Naive B cell (primary cell): ENCODE measurements at regions not wholly inside any gene's neighbourhood (a gene's known extent, or its start where the extent isn't known, plus 50 kb on each side); places are given as distances from the start of the nearest gene placed in this dataset.
"Not testable (repeated sequence)": the region's sequence is repeated elsewhere in the genome, so short reads cannot be mapped to it uniquely, and the experiment has no call there.

Experiments used
- ATAC-seq, 2 donors: fragments of 150-1000 bp; cut with Tn5 transposase; 2 replicates each; pipeline ENCODE4 v1.10.0; 2021; ENCODE audit warnings: low read depth in 2 of 2, mild to moderate bottlenecking in 2 of 2, moderate library complexity in 2 of 2
- DNase-seq: peaks from one replicate; pipeline ENCODE4 v3.0.0; 2022
- H3K27ac Mint-ChIP-seq, 6 donors: one replicate each; pipeline ENCODE4 v1.8.0; 2020 to 2022; ENCODE audit warnings: mild to moderate bottlenecking in 6 of 6, mixed read lengths in 6 of 6, moderate library complexity in 5 of 6, inconsistent platforms in 2 of 6
- H3K27me3 Mint-ChIP-seq, 3 donors: one replicate each; pipeline ENCODE4 v1.8.0; 2021 to 2022; ENCODE audit warnings: mixed read lengths in 3 of 3, mild to moderate bottlenecking in 1 of 3
- H3K36me3 Mint-ChIP-seq, 2 donors: one replicate each; pipeline ENCODE4 v1.8.0; 2020 to 2022; ENCODE audit warnings: mixed read lengths in 2 of 2, inconsistent platforms in 1 of 2, mild to moderate bottlenecking in 1 of 2
- H3K4me1 Mint-ChIP-seq, 3 donors: one replicate each; pipeline ENCODE4 v1.8.0; 2020 to 2022; ENCODE audit warnings: mixed read lengths in 3 of 3, inconsistent platforms in 1 of 3, mild to moderate bottlenecking in 1 of 3, moderate library complexity in 1 of 3
- H3K4me3 Mint-ChIP-seq, 8 donors: one replicate each; pipeline ENCODE4 v1.8.0; 2020 to 2022; ENCODE audit warnings: mild to moderate bottlenecking in 8 of 8, mixed read lengths in 8 of 8, moderate library complexity in 8 of 8, inconsistent platforms in 2 of 8
- H3K9me3 Mint-ChIP-seq, 7 donors: one replicate each; pipeline ENCODE4 v1.8.0; 2020 to 2022; ENCODE audit warnings: mixed read lengths in 7 of 7, mild to moderate bottlenecking in 5 of 7, inconsistent platforms in 2 of 7, moderate library complexity in 1 of 7

- ATAC-seq (no peak), DNase-seq (no peak)
- H3K4me1 Mint-ChIP-seq, result no peaks in the 10 kb centered on the region
- H3K4me3 Mint-ChIP-seq, result no peak overlapping the region
- H3K27ac Mint-ChIP-seq, result no peak overlapping the region
- peaks cover 7 to 22% (median 14%) of the 10 kb centered on the region in 7 donors for H3K9me3 Mint-ChIP-seq
- H3K36me3 Mint-ChIP-seq, result no peaks in the 10 kb centered on the region
- no peaks in the 10 kb centered on the region for H3K27me3 Mint-ChIP-seq
Measured at GRCh38 chr2:116987447-116987846, 827.0 kb upstream of the DDX18 start.

- no peak for DNase-seq
- Mint-ChIP-seq H3K36me3 (no peaks in the 10 kb centered on the region), H3K9me3 (peaks cover 3 to 19% (median 14%) of the 10 kb centered on the region in 7 donors), H3K4me3 (no peak overlapping the region), H3K4me1 (no peaks in the 10 kb centered on the region), H3K27me3 (no peaks in the 10 kb centered on the region), H3K27ac (no peak overlapping the region)
- ATAC-seq, result no peak
Measured at GRCh38 chr2:116988303-116988702, 826.2 kb upstream of the DDX18 start.

- Mint-ChIP-seq H3K27me3 (no peaks in the 10 kb centered on the region), H3K36me3 (no peaks in the 10 kb centered on the region), H3K4me1 (no peaks in the 10 kb centered on the region), H3K4me3 (no peak overlapping the region), H3K27ac (no peak overlapping the region), H3K9me3 (peaks cover 0 to 5% (median 0%) of the 10 kb centered on the region in 7 donors)
- ATAC-seq, result no peak
- no peak for DNase-seq
Measured at GRCh38 chr2:117019357-117019756, 795.1 kb upstream of the DDX18 start.

GRCh38 chr2:117027646-117028045 is 786.8 kb upstream of the DDX18 start:
- no peak overlapping the region for H3K4me3 Mint-ChIP-seq
- DNase-seq (no peak), ATAC-seq (no peak)
- no peaks in the 10 kb centered on the region for H3K27me3 Mint-ChIP-seq
- no peak overlapping the region for H3K27ac Mint-ChIP-seq
- no peaks in the 10 kb centered on the region for H3K4me1 Mint-ChIP-seq
- peaks cover 2 to 20% (median 14%) of the 10 kb centered on the region in 7 donors for H3K9me3 Mint-ChIP-seq
- H3K36me3 Mint-ChIP-seq, result no peaks in the 10 kb centered on the region

GRCh38 chr2:117028708-117029107 is 785.8 kb upstream of the DDX18 start:
- not testable (repeated sequence) for H3K4me3 Mint-ChIP-seq, H3K27me3 Mint-ChIP-seq, H3K4me1 Mint-ChIP-seq, H3K27ac Mint-ChIP-seq, H3K36me3 Mint-ChIP-seq, ATAC-seq, DNase-seq
- peaks cover 2 to 21% (median 15%) of the 10 kb centered on the region in 7 donors for H3K9me3 Mint-ChIP-seq

GRCh38 chr2:117055499-117056375 is 758.8 kb upstream of the DDX18 start:
- H3K4me1 Mint-ChIP-seq, result no peaks in the 10 kb centered on the region
- DNase-seq, result no peak
- H3K36me3 Mint-ChIP-seq, result no peaks in the 10 kb centered on the region
- peaks cover 5 to 34% (median 13%) of the 10 kb centered on the region in 7 donors for H3K9me3 Mint-ChIP-seq
- ATAC-seq, result no peak
- no peaks in the 10 kb centered on the region for H3K27me3 Mint-ChIP-seq
- H3K27ac Mint-ChIP-seq, result no peak overlapping the region
- H3K4me3 Mint-ChIP-seq, result no peak overlapping the region

GRCh38 chr2:117056376-117056748 is 758.1 kb upstream of the DDX18 start:
- DNase-seq (no peak), ATAC-seq (no peak)
- Mint-ChIP-seq H3K36me3 (no peaks in the 10 kb centered on the region), H3K4me3 (no peak overlapping the region), H3K4me1 (no peaks in the 10 kb centered on the region), H3K27ac (no peak overlapping the region), H3K27me3 (no peaks in the 10 kb centered on the region), H3K9me3 (peaks cover 5 to 34% (median 13%) of the 10 kb centered on the region in 7 donors)

- Mint-ChIP-seq H3K27me3 (no peaks in the 10 kb centered on the region), H3K9me3 (peaks cover 5 to 34% (median 13%) of the 10 kb centered on the region in 7 donors), H3K36me3 (no peaks in the 10 kb centered on the region), H3K4me3 (no peak overlapping the region), H3K27ac (no peak overlapping the region), H3K4me1 (no peaks in the 10 kb centered on the region)
- ATAC-seq (no peak), DNase-seq (no peak)
Measured at GRCh38 chr2:117057016-117057415, 757.5 kb upstream of the DDX18 start.

- Mint-ChIP-seq H3K27ac (peak overlapping the region in 1 of 6 donors; percentile 39), H3K27me3 (no peaks in the 10 kb centered on the region), H3K9me3 (peaks cover 5 to 25% (median 13%) of the 10 kb centered on the region in 7 donors), H3K4me3 (no peak overlapping the region), H3K36me3 (no peaks in the 10 kb centered on the region), H3K4me1 (no peaks in the 10 kb centered on the region)
- DNase-seq (no peak), ATAC-seq (no peak)
Measured at GRCh38 chr2:117058366-117058765, 756.1 kb upstream of the DDX18 start.

GRCh38 chr2:117064021-117064420 is 750.5 kb upstream of the DDX18 start:
- ATAC-seq, result no peak
- no peaks in the 10 kb centered on the region for H3K36me3 Mint-ChIP-seq
- H3K27me3 Mint-ChIP-seq, result no peaks in the 10 kb centered on the region
- no peak overlapping the region for H3K27ac Mint-ChIP-seq
- H3K4me1 Mint-ChIP-seq, result no peaks in the 10 kb centered on the region
- no peak for DNase-seq
- H3K4me3 Mint-ChIP-seq, result no peak overlapping the region
- H3K9me3 Mint-ChIP-seq, result peaks cover 0 to 9% (median 5%) of the 10 kb centered on the region in 7 donors

GRCh38 chr2:117065912-117066311 is 748.6 kb upstream of the DDX18 start:
- H3K4me1 Mint-ChIP-seq, result no peaks in the 10 kb centered on the region
- H3K9me3 Mint-ChIP-seq, result peaks cover 0 to 16% (median 5%) of the 10 kb centered on the region in 7 donors
- DNase-seq (no peak), ATAC-seq (no peak)
- H3K27ac Mint-ChIP-seq, result no peak overlapping the region
- H3K36me3 Mint-ChIP-seq, result no peaks in the 10 kb centered on the region
- no peaks in the 10 kb centered on the region for H3K27me3 Mint-ChIP-seq
- no peak overlapping the region for H3K4me3 Mint-ChIP-seq

GRCh38 chr2:117067900-117068299 is 746.6 kb upstream of the DDX18 start:
- Mint-ChIP-seq H3K4me3 (no peak overlapping the region), H3K27me3 (no peaks in the 10 kb centered on the region), H3K36me3 (no peaks in the 10 kb centered on the region), H3K4me1 (no peaks in the 10 kb centered on the region), H3K9me3 (peaks cover 0 to 24% (median 5%) of the 10 kb centered on the region in 7 donors), H3K27ac (no peak overlapping the region)
- no peak for ATAC-seq
- no peak for DNase-seq

GRCh38 chr2:117068371-117068770 is 746.1 kb upstream of the DDX18 start:
- no peaks in the 10 kb centered on the region for H3K27me3 Mint-ChIP-seq
- no peak overlapping the region for H3K4me3 Mint-ChIP-seq
- no peak for ATAC-seq
- no peaks in the 10 kb centered on the region for H3K36me3 Mint-ChIP-seq
- H3K4me1 Mint-ChIP-seq, result no peaks in the 10 kb centered on the region
- no peak for DNase-seq
- H3K27ac Mint-ChIP-seq, result no peak overlapping the region
- peaks cover 0 to 24% (median 5%) of the 10 kb centered on the region in 7 donors for H3K9me3 Mint-ChIP-seq

- Mint-ChIP-seq H3K36me3 (no peaks in the 10 kb centered on the region), H3K27me3 (no peaks in the 10 kb centered on the region), H3K27ac (no peak overlapping the region), H3K4me1 (no peaks in the 10 kb centered on the region), H3K4me3 (no peak overlapping the region), H3K9me3 (peaks cover 0 to 24% (median 5%) of the 10 kb centered on the region in 7 donors)
- DNase-seq (no peak), ATAC-seq (no peak)
Measured at GRCh38 chr2:117071556-117072102, 742.9 kb upstream of the DDX18 start.
